ENCODE measurements at regions not wholly inside any gene's neighbourhood (a gene's known extent, or its start where the extent isn't known, plus 50 kb on each side); places are given as distances from the start of the nearest gene placed in this dataset.

DNA sequence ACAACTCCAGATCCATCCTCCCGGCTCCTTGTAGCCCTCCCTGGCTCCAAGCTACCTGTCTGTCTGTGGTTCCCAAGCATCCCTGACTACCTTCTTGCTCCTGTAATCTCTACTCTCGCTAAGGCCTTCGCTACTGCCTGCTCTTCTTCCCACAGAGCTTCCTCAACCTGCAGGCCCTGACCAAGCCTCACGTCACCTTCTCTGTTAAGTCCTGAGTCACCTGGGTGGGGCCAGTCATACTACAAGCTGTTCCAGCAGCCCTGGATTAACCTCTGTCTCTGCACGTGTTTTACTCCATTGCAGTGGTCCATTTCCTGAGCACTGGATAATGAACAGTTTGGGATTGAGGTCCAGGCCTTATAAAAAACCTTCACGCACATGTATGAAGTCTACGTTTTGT lies 770.7 kb downstream of the BCL11B start (continued):
- no peak for TF ChIP-seq ZNF514 (tag by site-specific recombination; IDR thresholded peaks at IDR 0.05)
- TF ChIP-seq ZNF837 (tag by site-specific recombination; IDR thresholded peaks at IDR 0.05): no peak
- no peak for TF ChIP-seq ZEB2 (tag by site-specific recombination; IDR thresholded peaks at IDR 0.05)
- no peak for TF ChIP-seq ZNF140 (tag by site-specific recombination; IDR thresholded peaks at IDR 0.05)
- no peak for TF ChIP-seq ZNF777 (tag by site-specific recombination; IDR thresholded peaks at IDR 0.05; ENCODE audit: borderline replicate concordance)
- TF ChIP-seq ZFP41 (tag by site-specific recombination; IDR thresholded peaks at IDR 0.05; ENCODE audit: borderline replicate concordance): no peak
- TF ChIP-seq ZNF621 (tag by site-specific recombination; IDR thresholded peaks at IDR 0.05): no peak

DNA sequence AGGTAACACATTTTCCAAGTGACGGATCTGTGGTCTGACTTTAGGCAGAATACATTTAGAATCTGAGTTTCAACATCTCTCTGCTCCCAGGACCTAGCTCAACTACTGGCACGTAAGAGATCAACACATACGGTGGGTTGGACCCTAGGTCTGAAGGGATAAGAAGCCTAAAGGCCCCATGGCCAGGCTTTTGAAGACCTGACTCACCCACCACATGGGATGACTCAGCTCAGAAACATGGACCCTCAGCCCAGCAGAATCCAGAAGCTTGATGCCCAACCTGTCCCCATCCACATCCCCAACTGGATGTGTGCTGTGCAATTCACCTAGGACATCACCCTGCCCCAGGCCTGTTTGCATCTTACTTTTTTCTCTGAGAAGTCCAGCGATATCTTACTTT lies 770.2 kb downstream of the BCL11B start:
- Histone ChIP-seq H3K4me3 (ENCODE audit: low read depth, low read length) (no peak overlapping the region), H3K36me3 (ENCODE audit: control insufficient read depth in 2 of 2, insufficient read depth in 1 of 2, low read length in 2 of 2) (no peaks in the 10 kb centered on the region), H3K4me1 (ENCODE audit: control insufficient read depth, insufficient read depth, low read length) (no peaks in the 10 kb centered on the region), H3K9me3 (ENCODE audit: control insufficient read depth, insufficient read depth, low read depth, low read length) (no peaks in the 10 kb centered on the region), H3K27ac (ENCODE audit: extremely low read depth, low read depth, low read length) (no peak overlapping the region)
- ChIA-PET CTCF (no interaction called here), POLR2A (no interaction called here)
- TF ChIP-seq ZNF843 (tag by site-specific recombination; IDR thresholded peaks at IDR 0.05): no peak
- TF ChIP-seq ZNF610 (tag by site-specific recombination; IDR thresholded peaks at IDR 0.05; ENCODE audit: borderline replicate concordance): no peak
- TF ChIP-seq, protein P1, sequence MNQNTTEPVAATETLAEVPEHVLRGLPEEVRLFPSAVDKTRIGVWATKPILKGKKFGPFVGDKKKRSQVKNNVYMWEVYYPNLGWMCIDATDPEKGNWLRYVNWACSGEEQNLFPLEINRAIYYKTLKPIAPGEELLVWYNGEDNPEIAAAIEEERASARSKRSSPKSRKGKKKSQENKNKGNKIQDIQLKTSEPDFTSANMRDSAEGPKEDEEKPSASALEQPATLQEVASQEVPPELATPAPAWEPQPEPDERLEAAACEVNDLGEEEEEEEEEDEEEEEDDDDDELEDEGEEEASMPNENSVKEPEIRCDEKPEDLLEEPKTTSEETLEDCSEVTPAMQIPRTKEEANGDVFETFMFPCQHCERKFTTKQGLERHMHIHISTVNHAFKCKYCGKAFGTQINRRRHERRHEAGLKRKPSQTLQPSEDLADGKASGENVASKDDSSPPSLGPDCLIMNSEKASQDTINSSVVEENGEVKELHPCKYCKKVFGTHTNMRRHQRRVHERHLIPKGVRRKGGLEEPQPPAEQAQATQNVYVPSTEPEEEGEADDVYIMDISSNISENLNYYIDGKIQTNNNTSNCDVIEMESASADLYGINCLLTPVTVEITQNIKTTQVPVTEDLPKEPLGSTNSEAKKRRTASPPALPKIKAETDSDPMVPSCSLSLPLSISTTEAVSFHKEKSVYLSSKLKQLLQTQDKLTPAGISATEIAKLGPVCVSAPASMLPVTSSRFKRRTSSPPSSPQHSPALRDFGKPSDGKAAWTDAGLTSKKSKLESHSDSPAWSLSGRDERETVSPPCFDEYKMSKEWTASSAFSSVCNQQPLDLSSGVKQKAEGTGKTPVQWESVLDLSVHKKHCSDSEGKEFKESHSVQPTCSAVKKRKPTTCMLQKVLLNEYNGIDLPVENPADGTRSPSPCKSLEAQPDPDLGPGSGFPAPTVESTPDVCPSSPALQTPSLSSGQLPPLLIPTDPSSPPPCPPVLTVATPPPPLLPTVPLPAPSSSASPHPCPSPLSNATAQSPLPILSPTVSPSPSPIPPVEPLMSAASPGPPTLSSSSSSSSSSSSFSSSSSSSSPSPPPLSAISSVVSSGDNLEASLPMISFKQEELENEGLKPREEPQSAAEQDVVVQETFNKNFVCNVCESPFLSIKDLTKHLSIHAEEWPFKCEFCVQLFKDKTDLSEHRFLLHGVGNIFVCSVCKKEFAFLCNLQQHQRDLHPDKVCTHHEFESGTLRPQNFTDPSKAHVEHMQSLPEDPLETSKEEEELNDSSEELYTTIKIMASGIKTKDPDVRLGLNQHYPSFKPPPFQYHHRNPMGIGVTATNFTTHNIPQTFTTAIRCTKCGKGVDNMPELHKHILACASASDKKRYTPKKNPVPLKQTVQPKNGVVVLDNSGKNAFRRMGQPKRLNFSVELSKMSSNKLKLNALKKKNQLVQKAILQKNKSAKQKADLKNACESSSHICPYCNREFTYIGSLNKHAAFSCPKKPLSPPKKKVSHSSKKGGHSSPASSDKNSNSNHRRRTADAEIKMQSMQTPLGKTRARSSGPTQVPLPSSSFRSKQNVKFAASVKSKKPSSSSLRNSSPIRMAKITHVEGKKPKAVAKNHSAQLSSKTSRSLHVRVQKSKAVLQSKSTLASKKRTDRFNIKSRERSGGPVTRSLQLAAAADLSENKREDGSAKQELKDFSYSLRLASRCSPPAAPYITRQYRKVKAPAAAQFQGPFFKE (tag by site-specific recombination; IDR thresholded peaks at IDR 0.05; ENCODE audit: borderline replicate concordance): no peak
- TF ChIP-seq ZNF624 (tag by site-specific recombination; IDR thresholded peaks at IDR 0.05): no peak
- TF ChIP-seq ZNF223 (tag by site-specific recombination; IDR thresholded peaks at IDR 0.05): no peak
- TF ChIP-seq ZSCAN16 (tag by site-specific recombination; IDR thresholded peaks at IDR 0.05): no peak
- TF ChIP-seq KLF10 (tag by site-specific recombination; IDR thresholded peaks at IDR 0.05): no peak
- no peak for TF ChIP-seq SCRT2 (tag by site-specific recombination; IDR thresholded peaks at IDR 0.05)
- no peak for TF ChIP-seq ZNF544 (tag by site-specific recombination; IDR thresholded peaks at IDR 0.05)
- no peak for TF ChIP-seq OSR2 (tag by site-specific recombination; IDR thresholded peaks at IDR 0.05)
- no peak for TF ChIP-seq ZNF426 (tag by site-specific recombination; IDR thresholded peaks at IDR 0.05)
- TF ChIP-seq, protein P2, sequence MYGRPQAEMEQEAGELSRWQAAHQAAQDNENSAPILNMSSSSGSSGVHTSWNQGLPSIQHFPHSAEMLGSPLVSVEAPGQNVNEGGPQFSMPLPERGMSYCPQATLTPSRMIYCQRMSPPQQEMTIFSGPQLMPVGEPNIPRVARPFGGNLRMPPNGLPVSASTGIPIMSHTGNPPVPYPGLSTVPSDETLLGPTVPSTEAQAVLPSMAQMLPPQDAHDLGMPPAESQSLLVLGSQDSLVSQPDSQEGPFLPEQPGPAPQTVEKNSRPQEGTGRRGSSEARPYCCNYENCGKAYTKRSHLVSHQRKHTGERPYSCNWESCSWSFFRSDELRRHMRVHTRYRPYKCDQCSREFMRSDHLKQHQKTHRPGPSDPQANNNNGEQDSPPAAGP (tag by site-specific recombination; IDR thresholded peaks at IDR 0.05): no peak
- TF ChIP-seq, protein P3, sequence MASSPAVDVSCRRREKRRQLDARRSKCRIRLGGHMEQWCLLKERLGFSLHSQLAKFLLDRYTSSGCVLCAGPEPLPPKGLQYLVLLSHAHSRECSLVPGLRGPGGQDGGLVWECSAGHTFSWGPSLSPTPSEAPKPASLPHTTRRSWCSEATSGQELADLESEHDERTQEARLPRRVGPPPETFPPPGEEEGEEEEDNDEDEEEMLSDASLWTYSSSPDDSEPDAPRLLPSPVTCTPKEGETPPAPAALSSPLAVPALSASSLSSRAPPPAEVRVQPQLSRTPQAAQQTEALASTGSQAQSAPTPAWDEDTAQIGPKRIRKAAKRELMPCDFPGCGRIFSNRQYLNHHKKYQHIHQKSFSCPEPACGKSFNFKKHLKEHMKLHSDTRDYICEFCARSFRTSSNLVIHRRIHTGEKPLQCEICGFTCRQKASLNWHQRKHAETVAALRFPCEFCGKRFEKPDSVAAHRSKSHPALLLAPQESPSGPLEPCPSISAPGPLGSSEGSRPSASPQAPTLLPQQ (tag by site-specific recombination; IDR thresholded peaks at IDR 0.05): no peak
